ENCODE measurements at regions not wholly inside any gene's neighbourhood (a gene's known extent, or its start where the extent isn't known, plus 50 kb on each side); places are given as distances from the start of the nearest gene placed in this dataset.

- DNase-seq (ENCODE audit: low spot score): no peak
Measured at GRCh38 chr6:21522143-21522747, 71.3 kb upstream of the SOX4 start.

DNA sequence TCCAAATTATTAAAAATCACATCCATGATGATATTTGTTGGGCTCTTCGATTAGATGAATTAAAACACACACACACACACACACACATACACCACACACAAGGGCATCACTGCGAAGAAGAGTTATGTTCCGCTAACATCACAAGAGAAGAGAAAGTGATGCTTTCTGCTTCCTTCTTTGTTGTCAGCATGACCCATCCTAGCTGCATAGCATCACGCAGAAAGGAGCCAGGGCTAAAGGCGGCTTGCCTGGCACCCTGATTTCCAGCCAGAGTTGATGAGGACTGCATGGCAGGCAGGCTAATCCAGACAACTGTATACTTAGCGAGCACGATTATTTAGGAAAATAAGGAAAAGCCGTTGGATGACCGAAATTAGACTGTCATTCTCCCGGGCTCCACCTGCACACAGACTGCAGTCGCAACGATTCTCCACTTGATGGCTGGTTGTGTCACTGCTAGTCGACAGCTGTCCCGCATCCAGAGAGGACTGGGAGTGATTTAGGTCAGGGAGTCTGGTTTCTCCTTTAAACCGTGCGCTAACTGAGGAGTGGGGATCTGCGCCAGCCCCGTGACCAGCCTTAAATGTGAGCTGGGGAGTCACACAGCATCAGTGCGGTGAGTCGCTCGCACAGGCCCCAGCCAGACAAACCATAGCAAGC lies 70.6 kb upstream of the SOX4 start:
- DNase-seq (ENCODE audit: low spot score): no peak

GRCh38 chr6:21523652-21524051 lies 69.9 kb upstream of the SOX4 start:
- DNase-seq (ENCODE audit: low spot score): no peak

DNA sequence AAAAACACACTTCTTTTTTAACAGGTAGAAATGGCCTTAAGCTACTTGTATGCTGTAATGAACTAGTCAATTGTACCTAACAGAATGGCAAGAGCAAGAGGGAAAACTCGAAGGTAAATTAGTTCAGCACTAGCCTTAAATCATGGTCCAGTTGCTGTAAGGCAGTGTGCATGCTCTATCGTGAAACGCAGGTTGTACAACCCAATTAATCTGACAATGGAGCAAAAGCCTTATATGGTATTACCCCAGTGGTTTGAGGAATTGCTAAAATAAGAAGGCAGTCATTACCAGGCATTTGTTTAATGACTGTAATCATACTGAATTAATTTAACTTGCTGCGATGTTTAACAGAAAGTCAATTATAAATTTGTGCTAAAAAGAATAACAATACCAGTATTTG lies 69.3 kb upstream of the SOX4 start:
- no peak for DNase-seq (ENCODE audit: low spot score)

- no peak for DNase-seq (ENCODE audit: low spot score)
Measured at GRCh38 chr6:21526974-21527373, 66.6 kb upstream of the SOX4 start.

GRCh38 chr6:21527731-21528130 lies 65.8 kb upstream of the SOX4 start:
- DNase-seq (ENCODE audit: low spot score): no peak

- DNase-seq (ENCODE audit: low spot score): no peak
Measured at GRCh38 chr6:21529431-21529830, 64.1 kb upstream of the SOX4 start.

DNA sequence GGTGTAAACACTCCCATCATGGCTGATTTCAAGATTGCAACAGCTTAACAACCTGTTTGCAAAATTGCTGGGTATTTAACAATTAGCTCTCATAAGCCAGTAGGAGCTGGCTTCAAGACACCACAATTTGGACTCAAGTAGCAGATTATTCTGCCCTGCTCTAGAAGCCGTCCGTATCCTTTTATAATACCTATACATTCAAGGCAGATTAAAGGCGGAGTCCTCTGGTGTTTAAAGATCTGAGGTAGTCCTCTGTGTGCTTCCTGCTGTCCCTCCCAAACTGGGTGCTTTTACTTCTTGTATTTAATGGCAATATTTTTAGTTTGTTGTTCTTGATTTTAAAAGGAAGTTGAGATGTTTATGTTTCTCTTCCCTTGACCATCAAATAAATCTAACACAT lies 62.2 kb upstream of the SOX4 start:
- DNase-seq (ENCODE audit: low spot score): no peak

DNA sequence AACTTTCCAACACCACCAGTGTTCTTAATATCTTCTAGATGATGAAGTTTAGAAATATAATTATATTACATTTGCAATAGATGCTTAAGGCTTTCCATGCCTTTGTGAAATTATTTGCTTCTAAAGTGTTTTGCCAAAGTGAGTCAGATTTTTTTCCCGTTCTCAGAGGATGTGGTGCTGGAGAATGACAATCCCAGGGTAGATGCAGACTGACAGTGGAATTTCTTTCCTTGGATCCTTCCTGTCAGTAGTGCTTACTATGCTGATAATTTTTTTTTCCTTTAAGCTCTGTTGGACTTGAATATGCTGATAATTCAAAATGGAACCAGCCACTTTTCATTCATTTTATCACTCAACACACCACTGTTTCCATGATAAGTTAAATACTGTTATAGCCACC lies 59.9 kb upstream of the SOX4 start:
- DNase-seq (ENCODE audit: low spot score): no peak

DNA sequence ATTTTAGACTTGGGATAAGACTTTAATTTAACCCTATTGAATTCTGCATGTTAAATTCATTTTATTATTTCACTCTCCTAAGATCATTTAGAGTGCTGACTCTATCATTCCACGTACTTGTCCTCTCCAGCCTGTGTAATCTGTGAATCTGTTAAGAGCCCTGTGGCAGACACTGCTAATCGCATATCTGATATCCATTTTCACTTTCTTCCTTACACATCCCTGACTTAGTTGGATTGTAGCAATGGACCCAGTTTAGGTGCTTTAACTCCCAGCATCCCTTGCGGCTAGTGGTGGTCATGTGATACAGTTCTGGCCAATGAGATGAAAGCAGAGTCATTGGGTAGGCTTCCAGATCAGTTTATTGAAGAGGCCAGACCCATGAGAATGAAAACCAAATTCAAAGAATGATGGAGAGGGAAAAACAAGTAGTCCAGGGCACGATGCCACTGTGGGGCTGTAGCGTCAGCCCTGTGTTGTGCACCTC lies 57.2 kb upstream of the SOX4 start:
- DNase-seq (ENCODE audit: low spot score): no peak

DNA sequence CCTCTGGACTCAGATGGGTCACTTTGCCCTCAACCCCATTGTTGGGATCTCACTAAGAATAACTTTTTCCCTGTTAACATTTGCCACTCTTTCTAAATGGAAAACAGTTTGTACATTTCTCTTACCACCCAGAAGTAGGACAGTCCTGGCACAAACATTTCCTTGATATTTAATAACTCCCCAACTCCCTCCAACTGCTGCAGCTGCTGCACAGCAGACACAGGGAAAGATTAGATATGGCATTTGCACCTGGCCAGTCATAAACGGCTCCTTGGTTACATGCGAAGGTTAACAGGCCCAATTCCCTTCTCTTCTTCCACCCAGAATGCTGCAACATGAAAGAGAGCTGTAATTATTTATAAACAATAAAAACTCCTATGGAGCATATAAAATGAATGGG lies 55.9 kb upstream of the SOX4 start:
- DNase-seq (ENCODE audit: low spot score): no peak

- DNase-seq (ENCODE audit: low spot score): peak; percentile 20
Measured at GRCh38 chr6:21538186-21538798, 55.3 kb upstream of the SOX4 start.

GRCh38 chr6:21539621-21540100 lies 53.9 kb upstream of the SOX4 start:
- no peak for DNase-seq (ENCODE audit: low spot score)

All from GM03348 (cell line).